ENCODE measurements at regions not wholly inside any gene's neighbourhood (a gene's known extent, or its start where the extent isn't known, plus 50 kb on each side); places are given as distances from the start of the nearest gene placed in this dataset.

GRCh38 chr1:63205776-63206175 lies 116.6 kb upstream of the FOXD3 start:
- Histone ChIP-seq H3K27me3 (peaks cover 0 to 11% (median 0%) of the 10 kb centered on the region in 3 donors), H3K4me3 (no peak overlapping the region), H3K36me3 (no peaks in the 10 kb centered on the region), H3K4me1 (no peaks in the 10 kb centered on the region), H3K27ac (no peak overlapping the region), H3K9me3 (no peaks in the 10 kb centered on the region)
- intact Hi-C loops (cut with DNase I; ENCODE audit: low total_unique reads): no loop called here
- no peak for DNase-seq
- no peak for TF ChIP-seq EP300 (IDR thresholded peaks at IDR 0.05)
- no peak for TF ChIP-seq CTCF (IDR thresholded peaks at IDR 0.05)
- TF ChIP-seq POLR2AphosphoS5 (IDR thresholded peaks at IDR 0.05): no peak
- no peak for TF ChIP-seq POLR2A (IDR thresholded peaks at IDR 0.05)
- WGBS, 5 donors: 89 to 96% (median 93%) methylated on average over 3 of the region's 3 CpGs

DNA sequence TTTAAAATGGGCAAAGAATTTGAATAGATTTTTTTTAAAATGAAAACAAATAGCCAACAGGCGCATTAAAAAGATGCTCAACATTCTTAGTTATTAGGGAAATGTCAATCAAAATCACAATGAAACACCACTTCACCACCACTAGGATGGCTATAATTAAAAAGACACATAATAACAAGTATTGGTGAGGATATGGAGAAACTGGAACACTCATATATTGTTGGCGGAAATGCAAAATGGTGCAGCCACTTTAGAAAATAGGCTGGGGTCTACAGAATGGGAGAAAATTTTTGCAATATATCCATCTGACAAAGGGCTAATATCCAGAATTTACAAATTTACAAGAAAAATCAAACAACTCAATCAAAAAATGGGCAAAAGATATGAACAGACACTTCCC lies 107.8 kb upstream of the FOXD3 start:
- 92 to 99% (median 95%) methylated on average over 2 of the region's 2 CpGs for WGBS, 5 donors
- TF ChIP-seq CTCF (IDR thresholded peaks at IDR 0.05) (no peak), POLR2AphosphoS5 (IDR thresholded peaks at IDR 0.05) (no peak), EP300 (IDR thresholded peaks at IDR 0.05) (no peak), POLR2A (IDR thresholded peaks at IDR 0.05) (no peak)

GRCh38 chr1:63223426-63223825 lies 98.9 kb upstream of the FOXD3 start:
- DNase-seq: no peak
- H3K27me3 ChIP-seq: no peaks in the 10 kb centered on the region
- intact Hi-C loops (cut with DNase I; ENCODE audit: low total_unique reads): no loop called here
- TF ChIP-seq EP300 (IDR thresholded peaks at IDR 0.05) (no peak), POLR2A (IDR thresholded peaks at IDR 0.05) (no peak)
- H3K9me3 ChIP-seq: no peaks in the 10 kb centered on the region
- H3K4me3 ChIP-seq: no peak overlapping the region
- H3K27ac ChIP-seq: no peak overlapping the region
- WGBS, 5 donors: 37 to 58% (median 44%) methylated on average over 4 of the region's 4 CpGs
- H3K4me1 ChIP-seq: no peaks in the 10 kb centered on the region
- no peaks in the 10 kb centered on the region for H3K36me3 ChIP-seq

More for the DNA sequence above, 107.8 kb upstream of the FOXD3 start:
- Histone ChIP-seq H3K27ac (no peak overlapping the region), H3K4me1 (no peaks in the 10 kb centered on the region), H3K4me3 (no peak overlapping the region), H3K9me3 (peaks cover 0 to 18% (median 4%) of the 10 kb centered on the region in 4 donors), H3K27me3 (no peaks in the 10 kb centered on the region), H3K36me3 (no peaks in the 10 kb centered on the region)
- intact Hi-C loops (cut with DNase I; ENCODE audit: low total_unique reads): no loop called here
- DNase-seq: no peak

- H3K9me3 ChIP-seq: peaks cover 0 to 18% (median 0%) of the 10 kb centered on the region in 4 donors
- DNase-seq: no peak
- intact Hi-C loops (cut with DNase I; ENCODE audit: low total_unique reads): no loop called here
- no peaks in the 10 kb centered on the region for H3K4me1 ChIP-seq
- no peaks in the 10 kb centered on the region for H3K36me3 ChIP-seq
- H3K4me3 ChIP-seq: no peak overlapping the region
- TF ChIP-seq CTCF (IDR thresholded peaks at IDR 0.05) (no peak), POLR2A (IDR thresholded peaks at IDR 0.05) (no peak), EP300 (IDR thresholded peaks at IDR 0.05) (no peak), POLR2AphosphoS5 (IDR thresholded peaks at IDR 0.05) (no peak)
- WGBS, 5 donors: 89 to 95% (median 94%) methylated on average over 3 of the region's 3 CpGs
- no peaks in the 10 kb centered on the region for H3K27me3 ChIP-seq
- no peak overlapping the region for H3K27ac ChIP-seq
These were observed 91.6 kb upstream of the FOXD3 start for GRCh38 chr1:63230722-63231121.

DNA sequence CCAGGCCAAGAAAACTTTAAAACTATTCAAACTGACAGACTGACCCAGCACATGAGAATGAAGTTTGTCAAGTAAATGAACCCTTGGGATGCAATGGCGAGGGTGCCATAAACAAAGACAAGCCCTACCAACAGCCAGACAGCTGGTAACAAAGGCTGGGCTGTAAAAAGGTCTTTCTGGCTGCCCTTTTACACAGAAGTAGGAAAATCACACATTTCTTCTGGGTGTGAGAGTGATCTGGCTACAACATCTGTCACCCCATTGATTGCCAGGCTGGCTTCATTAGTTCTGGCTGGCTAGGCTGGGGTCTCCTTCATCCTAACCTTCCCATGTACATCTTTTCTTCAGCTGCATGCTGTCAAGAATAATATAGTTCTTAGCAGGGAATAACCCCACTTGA lies 83.6 kb upstream of the FOXD3 start:
- Histone ChIP-seq H3K4me3 (no peak overlapping the region), H3K27me3 (no peaks in the 10 kb centered on the region), H3K4me1 (no peaks in the 10 kb centered on the region), H3K27ac (no peak overlapping the region), H3K36me3 (no peaks in the 10 kb centered on the region), H3K9me3 (peaks cover 0 to 15% (median 0%) of the 10 kb centered on the region in 4 donors)
- TF ChIP-seq EP300 (IDR thresholded peaks at IDR 0.05): no peak
- no peak for TF ChIP-seq POLR2A (IDR thresholded peaks at IDR 0.05)
- TF ChIP-seq POLR2AphosphoS5 (IDR thresholded peaks at IDR 0.05): no peak
- TF ChIP-seq CTCF (IDR thresholded peaks at IDR 0.05): no peak
- no peak for DNase-seq
- 56 to 77% (median 75%) methylated on average over 1 of the region's 1 CpG for WGBS, 5 donors
- intact Hi-C loops (cut with DNase I; ENCODE audit: low total_unique reads): no loop called here
